UCSD-AML1 (cell line): ENCODE measurements at regions not wholly inside any gene's neighbourhood (a gene's known extent, or its start where the extent isn't known, plus 50 kb on each side); places are given as distances from the start of the nearest gene placed in this dataset.
"Not testable (repeated sequence)": the region's sequence is repeated elsewhere in the genome, so short reads cannot be mapped to it uniquely, and the experiment has no call there.

Source experiments
- DNase-seq: peaks from one replicate; lab custom pipeline; 2025; ENCODE audit not compliant: unreplicated experiment; lab: John Stamatoyannopoulos, UW

DNA sequence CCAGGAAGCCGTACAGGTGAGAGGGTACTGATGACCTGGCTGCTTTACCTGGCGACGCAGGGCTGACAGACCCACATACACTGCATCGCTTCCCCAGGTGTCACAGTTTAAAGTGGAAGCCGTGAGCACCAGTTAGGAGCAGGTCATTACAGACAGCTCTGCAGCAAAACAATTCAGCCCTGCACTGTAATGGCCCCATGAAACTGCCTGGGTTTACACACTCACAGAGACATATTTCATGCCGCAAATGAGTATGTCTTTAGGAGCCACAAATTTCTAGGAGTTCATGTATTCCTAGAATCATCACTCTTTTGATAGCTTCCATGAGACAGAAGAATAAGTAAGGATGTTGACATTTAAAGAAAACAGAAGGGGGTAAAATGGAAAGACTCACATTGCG lies 723.1 kb downstream of the MATN1 start:
- DNase-seq, result no peak

DNA sequence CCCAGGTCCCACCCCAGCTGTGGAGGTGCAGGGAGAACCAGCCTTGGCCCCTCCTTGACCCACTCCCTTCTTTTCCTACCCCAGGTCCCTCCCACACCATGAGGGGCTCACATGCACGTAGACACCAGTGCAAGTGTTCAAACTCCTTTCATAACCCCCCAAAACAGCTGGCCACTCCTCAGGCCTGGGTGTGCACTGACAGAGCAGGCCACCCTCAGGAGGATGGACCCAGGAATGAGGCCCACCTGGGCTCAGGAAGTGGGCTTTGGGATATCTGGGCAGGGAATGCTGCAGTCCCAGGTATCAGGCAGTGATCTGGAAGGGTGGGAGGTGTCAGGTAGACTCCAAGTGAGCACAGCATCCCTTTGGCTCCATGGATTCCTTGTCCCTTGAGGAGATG lies 723.8 kb downstream of the MATN1 start:
- no peak for DNase-seq

GRCh38 chr1:29998686-29999085 lies 724.7 kb downstream of the MATN1 start:
- DNase-seq, result no peak

DNA sequence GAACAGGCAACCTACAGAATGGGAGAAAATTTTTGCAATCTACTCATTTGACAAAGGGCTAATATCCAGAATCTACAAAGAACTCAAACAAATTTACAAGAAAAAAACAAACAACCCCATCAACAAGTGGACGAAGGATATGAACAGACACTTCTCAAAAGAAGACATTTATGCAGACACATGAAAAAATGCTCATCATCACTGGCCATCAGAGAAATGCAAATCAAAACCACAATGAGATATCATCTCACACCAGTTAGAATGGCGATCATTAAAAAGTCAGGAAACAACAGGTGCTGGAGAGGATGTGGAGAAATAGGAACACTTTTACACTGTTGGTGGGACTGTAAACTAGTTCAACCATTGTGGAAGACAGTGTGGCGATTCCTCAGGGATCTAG lies 725.6 kb downstream of the MATN1 start:
- not testable (repeated sequence) for DNase-seq

- DNase-seq, result no peak
Observed at GRCh38 chr1:29993950-29994349, 729.4 kb downstream of the MATN1 start.

DNA sequence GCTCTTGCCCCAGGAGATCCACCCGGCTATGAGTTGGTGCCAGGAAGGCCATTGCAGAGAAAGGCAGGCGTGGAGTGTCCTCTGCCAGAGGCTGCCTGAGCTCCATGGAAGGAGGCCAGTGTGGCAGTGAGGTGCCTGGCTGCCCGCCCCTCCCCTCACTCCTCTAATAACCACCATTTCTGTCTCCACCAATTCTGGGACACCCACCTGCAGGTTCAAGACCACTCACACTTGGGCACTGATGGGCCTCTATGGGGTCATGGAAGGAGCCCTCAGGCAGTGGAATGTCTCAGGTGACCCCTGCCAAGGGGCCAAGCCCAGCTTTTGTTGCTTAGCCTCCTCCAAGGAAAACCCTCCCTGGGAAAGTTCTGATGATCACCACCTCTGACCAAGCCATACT lies 731.6 kb downstream of the MATN1 start:
- DNase-seq, result no peak

DNA sequence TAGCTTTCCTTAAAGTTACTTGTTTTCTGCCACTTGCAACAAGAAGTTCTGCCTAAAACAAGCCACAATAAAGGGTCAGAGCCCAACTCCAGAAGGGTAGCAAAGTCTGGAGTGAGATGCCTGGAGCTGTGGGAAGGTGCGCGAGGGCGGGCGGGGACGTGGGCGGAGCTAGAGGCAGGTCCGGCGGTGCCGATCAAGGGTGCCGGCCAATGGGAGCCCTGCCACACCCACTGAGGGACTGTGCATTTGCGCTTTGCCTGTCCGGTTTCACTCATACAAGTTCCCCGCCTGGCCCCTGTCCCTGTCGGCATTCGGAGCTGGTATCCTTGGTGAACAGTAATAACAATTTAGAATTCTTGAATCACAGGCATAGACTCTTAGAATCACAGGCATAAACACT lies 732.4 kb downstream of the MATN1 start:
- no peak for DNase-seq

GRCh38 chr1:29990304-29990703 lies 733.1 kb downstream of the MATN1 start:
- DNase-seq, result no peak

DNA sequence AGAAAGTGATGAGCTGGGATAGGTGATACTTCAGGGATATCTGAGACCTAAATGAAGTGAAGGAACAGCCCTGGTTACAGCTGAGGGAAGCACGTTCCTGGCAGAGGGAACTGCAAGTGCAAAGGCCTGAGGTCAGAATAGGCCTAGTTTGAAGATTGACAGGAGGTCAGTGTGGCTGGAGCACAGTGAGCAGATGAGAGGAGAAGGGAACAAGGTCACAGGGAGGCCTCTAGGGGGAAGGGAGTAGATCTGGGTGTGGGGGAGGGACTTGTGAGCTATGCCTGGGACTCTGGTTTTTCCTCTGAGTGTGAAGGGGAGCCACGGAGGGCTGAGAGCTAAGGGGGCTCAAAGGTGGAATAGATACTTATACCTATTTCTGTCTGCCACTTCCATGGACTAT lies 736.4 kb downstream of the MATN1 start:
- DNase-seq, result no peak

GRCh38 chr1:29985606-29985945 lies 737.8 kb downstream of the MATN1 start:
- no peak for DNase-seq

- no peak for DNase-seq
Observed at GRCh38 chr1:29984862-29985605, 738.4 kb downstream of the MATN1 start.

GRCh38 chr1:29984166-29984861 lies 739.1 kb downstream of the MATN1 start:
- no peak for DNase-seq

- no peak for DNase-seq
Observed at GRCh38 chr1:29983321-29983720, 740.1 kb downstream of the MATN1 start.

DNA sequence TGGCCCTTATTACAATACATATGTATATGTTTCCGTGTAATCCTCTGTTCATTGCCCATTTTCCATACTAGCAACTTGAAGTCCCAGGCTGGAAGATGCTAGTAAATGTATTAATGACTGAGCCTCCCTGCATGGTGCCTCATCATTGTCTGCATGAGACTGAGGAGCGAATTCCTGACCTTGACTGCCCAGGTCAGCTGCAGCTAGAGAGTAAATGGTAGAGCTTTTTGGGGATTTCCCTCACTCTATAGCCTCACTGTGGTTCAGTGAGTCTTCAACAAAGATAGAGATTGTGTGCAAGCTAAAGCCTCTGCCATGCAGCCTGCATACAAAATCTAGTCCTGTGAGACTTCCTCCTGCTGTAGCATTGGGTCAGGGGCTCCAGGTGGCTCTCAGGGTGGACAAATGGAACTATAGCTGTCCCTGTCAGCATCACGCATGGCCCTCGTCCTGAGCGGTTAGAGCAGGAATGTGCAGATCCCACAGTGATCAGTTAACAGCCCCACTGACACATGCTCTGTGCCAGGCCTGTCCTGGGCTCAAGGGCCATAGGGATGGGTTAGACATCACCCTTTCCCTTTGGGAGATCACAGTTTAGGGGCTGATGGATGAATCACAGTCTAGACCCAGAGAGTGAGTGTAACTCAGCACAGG lies 741.7 kb downstream of the MATN1 start:
- no peak for DNase-seq

DNA sequence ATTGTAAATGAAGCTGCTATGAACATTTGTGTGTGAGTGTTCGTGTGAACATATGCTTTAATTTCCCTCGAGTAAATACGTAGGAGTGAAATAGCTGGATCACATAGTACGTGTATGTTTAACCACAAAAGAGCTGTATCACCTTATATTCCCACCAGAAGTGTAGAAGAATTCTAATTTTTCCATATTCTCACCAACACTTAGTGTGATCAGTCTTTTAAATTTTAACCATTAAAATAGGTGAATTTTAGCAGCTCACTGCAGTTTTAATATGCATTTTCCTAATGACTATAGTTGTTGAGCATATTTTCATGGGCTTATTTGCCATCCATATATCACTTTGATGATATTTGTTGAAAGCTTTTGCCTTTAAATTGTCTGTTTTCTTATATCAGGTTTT lies 741.2 kb downstream of the PTPRU start:
- DNase-seq, result no peak

GRCh38 chr1:29975036-29975694 lies 738.8 kb downstream of the PTPRU start:
- DNase-seq, result no peak

GRCh38 chr1:29974316-29974724 lies 738.0 kb downstream of the PTPRU start:
- no peak for DNase-seq

DNA sequence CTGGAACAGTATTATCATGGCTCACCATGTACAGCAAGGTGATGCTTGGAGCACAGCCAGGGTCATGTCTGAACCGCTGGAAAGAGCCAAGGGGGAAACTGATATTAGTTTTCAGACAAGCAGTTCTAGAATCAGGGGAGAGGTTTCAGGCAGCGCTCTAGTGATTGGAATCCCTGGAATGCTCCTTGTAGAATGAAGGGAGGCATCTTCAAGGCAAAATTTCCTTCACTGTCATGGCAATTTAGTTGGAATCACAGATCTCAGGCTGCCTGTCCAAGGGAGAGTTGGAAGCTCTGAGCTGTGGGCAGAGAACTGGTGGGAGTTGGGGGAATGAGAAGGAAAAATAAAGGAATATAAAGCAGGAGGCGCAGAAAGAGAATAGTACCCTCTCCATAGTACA lies 737.1 kb downstream of the PTPRU start:
- DNase-seq, result no peak

DNA sequence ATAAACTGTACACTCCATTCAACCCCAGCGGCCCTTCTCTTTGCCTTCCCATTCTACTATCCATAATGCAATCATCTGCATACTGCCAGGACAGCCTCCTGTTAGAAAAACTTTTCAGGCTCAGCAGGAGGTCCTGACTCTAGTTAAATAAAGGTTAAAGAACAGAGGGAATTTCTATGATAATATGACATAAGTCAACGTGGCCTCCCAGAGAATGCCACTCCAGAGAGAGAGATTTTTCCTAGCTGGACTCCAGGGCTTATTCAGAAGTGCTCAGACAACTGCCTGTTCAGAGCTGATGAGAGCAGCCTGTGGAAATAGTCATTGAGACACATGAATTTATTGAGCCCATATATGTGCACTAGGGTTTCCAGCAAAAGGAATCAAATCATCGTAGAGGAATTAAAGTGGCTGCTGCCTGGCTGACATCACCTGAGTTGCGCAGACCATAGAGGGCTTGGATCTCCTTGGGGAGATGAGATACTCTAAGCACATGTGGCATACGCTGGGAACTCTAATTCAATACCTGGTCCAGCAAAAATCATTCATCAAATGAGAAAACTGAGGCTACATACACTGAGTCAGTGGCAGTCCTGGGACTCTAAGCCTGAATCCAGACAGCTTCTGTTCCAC lies 736.2 kb downstream of the PTPRU start:
- DNase-seq, result no peak

DNA sequence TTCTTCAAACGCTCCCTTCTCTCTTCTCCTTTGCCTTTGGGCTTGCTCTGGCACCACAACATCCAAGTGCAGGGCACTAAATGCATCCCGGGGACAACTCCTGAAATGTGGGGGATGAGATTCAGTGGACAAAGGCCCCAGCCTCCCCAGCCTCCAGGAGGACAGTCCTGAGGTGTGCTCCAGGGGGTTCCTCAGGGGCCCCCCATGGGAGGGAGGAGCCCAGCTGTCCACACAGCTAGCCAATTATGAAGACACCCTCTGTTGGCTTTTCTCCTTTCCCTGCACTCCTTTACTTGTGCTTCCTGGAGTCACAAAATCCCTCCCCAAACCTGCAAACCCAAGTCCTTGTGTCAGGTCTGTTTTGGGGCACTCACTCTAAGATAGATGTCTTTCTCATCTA lies 735.4 kb downstream of the PTPRU start:
- no peak for DNase-seq

GRCh38 chr1:29970747-29971325 lies 734.5 kb downstream of the PTPRU start:
- no peak for DNase-seq
